Fibroblast of lung (primary cell): ENCODE measurements at regions not wholly inside any gene's neighbourhood (a gene's known extent, or its start where the extent isn't known, plus 50 kb on each side); places are given as distances from the start of the nearest gene placed in this dataset.

Experiments
- EZH2 ChIP-seq: IDR thresholded peaks from 2 replicates; pipeline ENCODE4 v1.5.1; 2012; ENCODE audit warnings: low read length, control low read depth, mild to moderate bottlenecking; ENCODE audit errors: missing control alignments
- TF ChIP-seq, protein P1 (sequence below), 2 donors: IDR thresholded peaks in 1 of 2; conservative IDR thresholded peaks in 1 of 2; 1 replicate in 1 of 2; 2 replicates in 1 of 2; pipeline ENCODE4 v1.5.1; 2011 to 2012; ENCODE audit warnings: low read length in 2 of 2, control low read depth in 1 of 2, inconsistent platforms in 1 of 2, low read depth in 1 of 2, mild to moderate bottlenecking in 1 of 2

GRCh38 chr3:104353951-104354350 is 1012.8 kb upstream of the ALCAM start:
- TF ChIP-seq, protein P1, sequence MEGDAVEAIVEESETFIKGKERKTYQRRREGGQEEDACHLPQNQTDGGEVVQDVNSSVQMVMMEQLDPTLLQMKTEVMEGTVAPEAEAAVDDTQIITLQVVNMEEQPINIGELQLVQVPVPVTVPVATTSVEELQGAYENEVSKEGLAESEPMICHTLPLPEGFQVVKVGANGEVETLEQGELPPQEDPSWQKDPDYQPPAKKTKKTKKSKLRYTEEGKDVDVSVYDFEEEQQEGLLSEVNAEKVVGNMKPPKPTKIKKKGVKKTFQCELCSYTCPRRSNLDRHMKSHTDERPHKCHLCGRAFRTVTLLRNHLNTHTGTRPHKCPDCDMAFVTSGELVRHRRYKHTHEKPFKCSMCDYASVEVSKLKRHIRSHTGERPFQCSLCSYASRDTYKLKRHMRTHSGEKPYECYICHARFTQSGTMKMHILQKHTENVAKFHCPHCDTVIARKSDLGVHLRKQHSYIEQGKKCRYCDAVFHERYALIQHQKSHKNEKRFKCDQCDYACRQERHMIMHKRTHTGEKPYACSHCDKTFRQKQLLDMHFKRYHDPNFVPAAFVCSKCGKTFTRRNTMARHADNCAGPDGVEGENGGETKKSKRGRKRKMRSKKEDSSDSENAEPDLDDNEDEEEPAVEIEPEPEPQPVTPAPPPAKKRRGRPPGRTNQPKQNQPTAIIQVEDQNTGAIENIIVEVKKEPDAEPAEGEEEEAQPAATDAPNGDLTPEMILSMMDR (conservative IDR thresholded peaks at IDR 0.05 in 1 of 2, IDR thresholded peaks at IDR 0.05 in 1 of 2; ENCODE audit: low read depth in 1 of 2, low read length in 2 of 2): no peak
- TF ChIP-seq EZH2: no peak
